Activated T-cell treated with anti-CD3 and anti-CD28 coated beads, Interleukin-2, amount 50 U/mL, for 72 hours (primary cell): ENCODE measurements at regions not wholly inside any gene's neighbourhood (a gene's known extent, or its start where the extent isn't known, plus 50 kb on each side); places are given as distances from the start of the nearest gene placed in this dataset.
A peak's percentile ranks its signal among the peaks of the same experiment; 100 is the strongest.
"Not testable (repeated sequence)": the region's sequence is repeated elsewhere in the genome, so short reads cannot be mapped to it uniquely, and the experiment has no call there.

ENCODE experiments used
- ATAC-seq, 2 donors: fragments of 150-1000 bp; cut with Tn5 transposase; replicated peaks in 1 of 2; 2 replicates each; pipeline ENCODE4 v1.10.0; 2021; ENCODE audit warnings: moderate library complexity in 2 of 2, mild to moderate bottlenecking in 1 of 2
- DNase-seq, 2 donors: peaks; one replicate each; pipeline ENCODE4 v3.0.0; 2021 to 2022; ENCODE audit warnings: mixed read lengths in 1 of 2
- H3K27ac Mint-ChIP-seq: one replicate; pipeline ENCODE4 v1.8.0; 2022; ENCODE audit warnings: mild to moderate bottlenecking, moderate library complexity, mixed read lengths
- H3K27me3 Mint-ChIP-seq: one replicate; pipeline ENCODE4 v1.8.0; 2022; ENCODE audit warnings: low read depth, mixed read lengths
- H3K36me3 Mint-ChIP-seq, 2 donors: one replicate each; pipeline ENCODE4 v1.8.0; 2022; ENCODE audit warnings: mixed read lengths in 2 of 2, mild to moderate bottlenecking in 1 of 2; ENCODE audit not compliant: insufficient read depth in 2 of 2
- H3K4me1 Mint-ChIP-seq: one replicate; pipeline ENCODE4 v1.8.0; 2022; ENCODE audit warnings: low read depth, mixed read lengths
- H3K4me3 Mint-ChIP-seq, 2 donors: one replicate each; pipeline ENCODE4 v1.8.0; 2022; ENCODE audit warnings: mild to moderate bottlenecking in 2 of 2, mixed read lengths in 2 of 2, moderate library complexity in 2 of 2
- H3K9me3 Mint-ChIP-seq, 2 donors: one replicate each; pipeline ENCODE4 v1.8.0; 2022; ENCODE audit warnings: mixed read lengths in 2 of 2

- Mint-ChIP-seq H3K36me3 (no peaks in the 10 kb centered on the region), H3K27me3 (no peaks in the 10 kb centered on the region), H3K27ac (no peak overlapping the region), H3K4me3 (no peak overlapping the region), H3K9me3 (no peaks in the 10 kb centered on the region), H3K4me1 (no peaks in the 10 kb centered on the region)
- DNase-seq: no peak
- no peak for ATAC-seq
Measured at GRCh38 chr15:62643572-62643971, 399.0 kb upstream of the TPM1 start.

DNA sequence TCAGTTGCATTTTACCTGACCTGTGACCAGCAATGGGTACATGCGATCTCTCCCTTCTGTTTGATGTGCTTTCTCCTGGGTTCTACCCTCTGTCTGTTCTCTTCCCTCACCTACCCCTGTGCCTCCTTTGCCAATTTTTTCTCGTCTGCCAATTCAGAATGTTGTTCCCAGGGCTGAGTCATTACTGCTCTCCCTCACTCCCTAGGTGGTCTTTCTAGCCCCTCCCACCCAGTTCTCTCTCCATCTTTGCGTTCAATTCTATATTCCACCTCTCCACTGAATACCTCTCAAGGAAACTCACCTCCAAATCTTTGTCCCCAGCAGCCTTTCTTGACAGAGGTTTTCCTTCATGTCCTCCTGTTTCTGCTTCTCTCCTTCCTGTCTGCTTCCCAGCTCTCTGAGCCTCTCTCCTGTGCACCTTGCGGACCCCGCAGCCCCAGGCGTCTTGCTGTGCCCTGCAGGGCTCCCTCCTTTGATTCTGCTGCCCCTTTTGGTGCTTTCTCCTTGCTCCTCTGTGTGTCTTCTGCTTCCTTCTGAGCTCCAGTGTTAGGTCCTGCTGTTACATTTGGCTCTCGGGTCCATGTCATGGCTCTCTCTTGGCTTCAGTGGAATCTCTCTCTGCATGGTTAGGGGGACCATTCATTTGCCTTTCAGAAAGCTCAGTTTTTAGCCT lies 398.2 kb upstream of the TPM1 start:
- ATAC-seq (no peak), DNase-seq (no peak)
- Mint-ChIP-seq H3K4me1 (no peaks in the 10 kb centered on the region), H3K4me3 (no peak overlapping the region), H3K36me3 (no peaks in the 10 kb centered on the region), H3K27me3 (no peaks in the 10 kb centered on the region), H3K9me3 (no peaks in the 10 kb centered on the region), H3K27ac (no peak overlapping the region)

GRCh38 chr15:62644889-62645742 lies 397.4 kb upstream of the TPM1 start:
- Mint-ChIP-seq H3K27ac (no peak overlapping the region), H3K27me3 (peaks cover 2% of the 10 kb centered on the region), H3K4me3 (no peak overlapping the region), H3K9me3 (no peaks in the 10 kb centered on the region), H3K4me1 (peaks cover 3% of the 10 kb centered on the region), H3K36me3 (no peaks in the 10 kb centered on the region)
- ATAC-seq (no peak), DNase-seq (no peak)

DNA sequence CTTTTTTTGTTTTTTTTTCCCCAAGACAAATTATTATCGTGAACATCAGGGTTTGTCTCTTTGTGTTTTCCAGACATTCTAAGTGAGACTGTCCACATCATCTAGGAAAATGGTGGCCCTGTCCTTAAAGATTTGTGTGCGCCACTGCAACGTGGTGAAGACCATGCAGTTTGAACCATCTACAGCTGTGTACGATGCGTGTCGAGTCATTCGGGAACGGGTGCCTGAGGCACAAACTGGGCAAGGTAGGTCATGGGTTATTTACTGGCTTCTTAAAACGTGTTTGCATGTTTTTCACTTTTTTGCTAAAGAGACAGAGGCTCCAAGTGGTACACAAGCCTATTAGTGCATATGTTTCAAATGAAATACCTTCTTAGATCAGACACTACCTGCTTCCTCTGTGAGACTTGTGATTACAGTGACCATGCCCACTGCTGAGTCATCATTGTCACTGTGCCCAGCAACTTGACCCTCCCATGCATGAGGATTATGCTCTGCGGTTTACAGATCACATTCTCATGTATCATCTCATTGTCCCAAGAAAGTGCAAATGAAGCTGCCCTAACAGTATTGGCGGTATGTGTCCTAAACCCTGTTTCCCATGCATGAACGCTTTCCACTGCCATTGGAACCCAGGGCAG lies 395.2 kb upstream of the TPM1 start:
- ATAC-seq: no peak
- Mint-ChIP-seq H3K4me1 (peaks cover 6% of the 10 kb centered on the region), H3K27me3 (peaks cover 6% of the 10 kb centered on the region), H3K27ac (no peak overlapping the region), H3K9me3 (no peaks in the 10 kb centered on the region), H3K4me3 (no peak overlapping the region), H3K36me3 (no peaks in the 10 kb centered on the region)
- DNase-seq: no peak

DNA sequence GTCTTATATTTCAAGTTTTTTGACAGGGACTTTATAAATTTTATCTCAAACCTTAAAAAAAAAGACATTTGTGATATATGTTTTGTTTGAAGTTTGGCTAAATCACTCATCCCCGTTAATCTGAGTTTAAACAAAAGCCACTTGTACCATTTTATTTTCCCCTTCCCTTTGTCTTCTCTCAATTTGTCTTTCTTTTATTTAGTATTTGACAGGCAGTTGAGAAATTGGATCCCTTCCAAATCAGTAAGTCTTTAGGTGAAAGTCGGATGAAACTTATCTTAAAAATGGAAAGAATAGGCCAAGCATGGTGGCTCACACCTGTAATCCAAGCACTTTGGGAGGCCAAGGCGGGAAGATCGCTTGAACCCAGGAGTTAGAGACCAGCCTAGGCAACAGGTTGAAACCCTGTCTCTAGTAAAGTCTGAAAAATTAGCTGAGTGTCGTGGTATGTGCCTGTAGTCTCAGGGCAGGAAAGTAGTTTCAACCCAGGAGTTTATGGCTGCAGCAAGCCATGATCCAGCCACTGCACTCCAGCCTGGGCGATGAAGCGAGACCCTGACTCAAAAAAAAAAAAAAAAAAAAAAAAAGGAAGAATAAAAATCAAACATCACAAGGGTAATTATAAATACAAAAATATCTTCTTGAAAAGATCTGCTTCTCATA lies 394.6 kb upstream of the TPM1 start:
- no peak for ATAC-seq
- no peak overlapping the region for H3K27ac Mint-ChIP-seq
- no peak for DNase-seq
- H3K9me3 Mint-ChIP-seq: no peaks in the 10 kb centered on the region
- H3K36me3 Mint-ChIP-seq: no peaks in the 10 kb centered on the region
- no peak overlapping the region for H3K4me3 Mint-ChIP-seq
- H3K4me1 Mint-ChIP-seq: peaks cover 6% of the 10 kb centered on the region
- H3K27me3 Mint-ChIP-seq: peaks cover 6% of the 10 kb centered on the region

DNA sequence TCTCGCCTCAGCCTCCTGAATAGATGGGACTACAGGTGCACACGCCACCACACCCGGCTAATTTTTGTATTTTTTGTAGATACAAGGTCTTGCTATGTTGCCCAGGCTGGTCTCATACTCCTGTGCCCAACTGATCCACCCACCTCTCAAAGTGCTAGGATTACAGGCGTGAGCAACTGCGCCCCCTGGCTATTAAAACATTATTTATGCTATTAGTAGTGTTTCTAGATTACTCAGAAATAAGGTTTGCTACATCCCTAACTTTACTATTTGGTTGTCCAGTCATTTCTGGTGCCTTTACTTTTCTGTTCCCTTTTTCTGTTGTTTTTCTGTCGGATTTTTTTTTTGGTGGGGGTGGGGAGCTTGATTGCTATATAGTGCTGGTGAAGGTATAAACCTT lies 393.6 kb upstream of the TPM1 start:
- no peak overlapping the region for H3K27ac Mint-ChIP-seq
- peaks cover 0 to under 1% of the 10 kb centered on the region in 2 donors for H3K9me3 Mint-ChIP-seq
- DNase-seq (no peak), ATAC-seq (no peak)
- H3K4me1 Mint-ChIP-seq: peaks cover 6% of the 10 kb centered on the region
- H3K27me3 Mint-ChIP-seq: peaks cover 6% of the 10 kb centered on the region
- no peak overlapping the region for H3K4me3 Mint-ChIP-seq
- no peaks in the 10 kb centered on the region for H3K36me3 Mint-ChIP-seq

GRCh38 chr15:62649793-62650420 lies 392.6 kb upstream of the TPM1 start:
- peak; percentile 30 to 34 for DNase-seq
- Mint-ChIP-seq H3K27ac (no peak overlapping the region), H3K4me1 (peaks cover 6% of the 10 kb centered on the region), H3K9me3 (peaks cover 0 to 5% of the 10 kb centered on the region in 2 donors), H3K4me3 (no peak overlapping the region), H3K36me3 (peaks cover 1 to 2% of the 10 kb centered on the region in 2 donors), H3K27me3 (peaks cover 6% of the 10 kb centered on the region)
- ATAC-seq: peak; percentile 45 to 73

DNA sequence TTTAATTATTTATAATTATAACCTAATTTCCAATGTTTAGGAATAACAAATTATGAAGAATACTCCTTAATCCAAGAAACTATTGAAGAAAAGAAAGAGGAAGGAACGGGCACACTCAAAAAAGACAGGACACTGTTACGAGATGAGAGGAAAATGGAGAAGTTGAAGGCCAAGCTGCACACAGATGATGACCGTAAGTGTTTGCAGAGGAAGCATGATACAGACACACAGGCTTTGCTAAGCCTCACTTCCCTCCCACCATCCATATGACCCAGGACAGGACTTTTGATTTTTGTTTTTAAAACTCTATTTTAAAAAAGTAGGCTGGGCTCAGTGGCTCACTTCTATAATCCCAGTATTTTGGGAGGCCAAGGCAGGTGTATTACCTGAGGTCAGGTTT lies 389.4 kb upstream of the TPM1 start:
- H3K27me3 Mint-ChIP-seq: peaks cover 14% of the 10 kb centered on the region

DNA sequence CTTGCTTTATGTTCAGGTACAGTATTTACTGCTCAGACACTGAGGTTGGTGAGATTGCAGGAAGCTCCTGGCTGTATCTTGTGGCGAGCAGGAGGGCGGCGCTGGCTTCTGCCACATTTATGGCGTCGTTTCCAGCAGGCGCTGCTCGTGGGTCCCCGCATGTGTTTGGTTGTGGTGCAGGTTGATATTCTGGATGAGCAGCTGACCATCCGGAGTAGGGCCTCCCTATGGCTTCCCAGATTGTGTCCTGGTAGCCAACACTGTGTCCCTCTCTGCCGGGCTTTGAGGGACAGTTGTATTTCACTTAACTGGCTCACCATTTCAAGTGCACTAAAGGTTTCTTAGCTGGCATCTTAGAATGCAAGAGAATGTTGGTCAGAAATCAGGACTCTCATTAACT lies 386.5 kb upstream of the TPM1 start:
- no peak overlapping the region for H3K27ac Mint-ChIP-seq

More for the DNA sequence above, 389.4 kb upstream of the TPM1 start:
- Mint-ChIP-seq H3K4me3 (no peak overlapping the region), H3K9me3 (peaks cover 0 to 5% of the 10 kb centered on the region in 2 donors), H3K36me3 (peaks cover 2% of the 10 kb centered on the region in 2 donors), H3K27ac (no peak overlapping the region), H3K4me1 (peaks cover 6% of the 10 kb centered on the region)
- ATAC-seq (no peak), DNase-seq (no peak)

DNA sequence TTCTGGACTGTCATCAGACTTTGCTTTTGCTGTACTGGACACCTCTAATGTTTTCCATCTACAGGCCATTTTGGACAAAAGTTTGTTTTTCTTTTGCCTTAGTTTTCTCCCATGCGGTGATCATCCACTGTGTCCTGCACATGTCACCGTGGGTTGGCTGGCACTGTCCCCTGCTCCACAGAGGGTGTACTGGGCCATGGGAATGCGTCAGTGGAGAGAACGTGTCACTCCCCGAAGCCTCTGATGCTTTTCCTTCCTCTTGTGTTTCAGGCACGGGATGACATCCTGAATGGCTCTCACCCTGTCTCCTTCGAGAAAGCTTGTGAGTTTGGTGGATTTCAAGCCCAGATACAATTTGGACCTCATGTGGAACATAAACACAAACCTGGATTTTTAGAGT lies 385.0 kb upstream of the TPM1 start:
- H3K36me3 Mint-ChIP-seq, H3K9me3 Mint-ChIP-seq, H3K4me3 Mint-ChIP-seq, ATAC-seq, H3K27ac Mint-ChIP-seq, H3K4me1 Mint-ChIP-seq, DNase-seq: not testable (repeated sequence)
- peaks cover 13% of the 10 kb centered on the region for H3K27me3 Mint-ChIP-seq

More for the DNA sequence above, 386.5 kb upstream of the TPM1 start:
- DNase-seq (no peak), ATAC-seq (no peak)
- H3K27me3 Mint-ChIP-seq: peaks cover 13% of the 10 kb centered on the region
- H3K36me3 Mint-ChIP-seq: peaks cover 2% of the 10 kb centered on the region in 2 donors
- no peak overlapping the region for H3K4me3 Mint-ChIP-seq
- peaks cover 0 to 5% of the 10 kb centered on the region in 2 donors for H3K9me3 Mint-ChIP-seq
- H3K4me1 Mint-ChIP-seq: no peaks in the 10 kb centered on the region

GRCh38 chr15:62658498-62658897 lies 384.0 kb upstream of the TPM1 start:
- Mint-ChIP-seq H3K27ac (no peak overlapping the region), H3K36me3 (peaks cover 2% of the 10 kb centered on the region in 2 donors), H3K4me3 (no peak overlapping the region), H3K27me3 (peaks cover 13% of the 10 kb centered on the region), H3K4me1 (no peaks in the 10 kb centered on the region), H3K9me3 (peaks cover 0 to 5% of the 10 kb centered on the region in 2 donors)
- ATAC-seq (peak; percentile 46 to 79), DNase-seq (no peak)

- H3K36me3 Mint-ChIP-seq: no peaks in the 10 kb centered on the region
- H3K4me3 Mint-ChIP-seq: no peak overlapping the region
- no peak overlapping the region for H3K27ac Mint-ChIP-seq
- DNase-seq: no peak
- no peaks in the 10 kb centered on the region for H3K4me1 Mint-ChIP-seq
- no peak for ATAC-seq
- H3K9me3 Mint-ChIP-seq: no peaks in the 10 kb centered on the region
- H3K27me3 Mint-ChIP-seq: peaks cover 5% of the 10 kb centered on the region
Measured at GRCh38 chr15:62663547-62663946, 379.0 kb upstream of the TPM1 start.
